GM19467 (cell line): ENCODE measurements at regions not wholly inside any gene's neighbourhood (a gene's known extent, or its start where the extent isn't known, plus 50 kb on each side); places are given as distances from the start of the nearest gene placed in this dataset.

Experiments used
- ATAC-seq: cut with Tn5 transposase; IDR thresholded peaks from one replicate; pipeline ENCODE4 v1.9.1; 2021; ENCODE audit warnings: mild to moderate bottlenecking, moderate library complexity; ENCODE audit not compliant: unreplicated experiment

DNA sequence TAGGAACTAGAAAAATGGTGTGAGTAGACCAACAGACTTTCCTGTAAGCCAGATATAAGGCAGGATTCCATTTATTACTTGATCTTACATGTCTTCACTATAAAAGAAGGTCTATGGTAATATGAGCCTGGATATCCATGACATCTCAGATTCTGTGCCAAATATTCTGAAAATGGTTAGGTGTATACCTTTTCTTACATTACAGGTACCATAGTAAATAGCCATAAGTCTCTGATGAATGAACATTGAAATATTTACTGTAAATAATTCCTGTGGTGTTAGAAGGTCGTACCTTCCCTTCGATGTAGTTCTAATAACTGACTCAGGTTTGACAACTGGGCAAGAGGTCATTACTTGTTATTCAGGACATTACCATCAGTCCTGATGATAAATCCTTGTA lies 657.9 kb downstream of the BRINP3 start:
- no peak for ATAC-seq

GRCh38 chr1:189821833-189822232 lies 655.8 kb downstream of the BRINP3 start:
- ATAC-seq = no peak

GRCh38 chr1:189834813-189835212 lies 642.9 kb downstream of the BRINP3 start:
- ATAC-seq = no peak

- no peak for ATAC-seq
Observed at GRCh38 chr1:189847613-189848012, 630.1 kb downstream of the BRINP3 start.

GRCh38 chr1:189851806-189852367 lies 625.8 kb downstream of the BRINP3 start:
- ATAC-seq = no peak

- peak; percentile 46 for ATAC-seq
Observed at GRCh38 chr1:189859385-189859977, 618.2 kb downstream of the BRINP3 start.

DNA sequence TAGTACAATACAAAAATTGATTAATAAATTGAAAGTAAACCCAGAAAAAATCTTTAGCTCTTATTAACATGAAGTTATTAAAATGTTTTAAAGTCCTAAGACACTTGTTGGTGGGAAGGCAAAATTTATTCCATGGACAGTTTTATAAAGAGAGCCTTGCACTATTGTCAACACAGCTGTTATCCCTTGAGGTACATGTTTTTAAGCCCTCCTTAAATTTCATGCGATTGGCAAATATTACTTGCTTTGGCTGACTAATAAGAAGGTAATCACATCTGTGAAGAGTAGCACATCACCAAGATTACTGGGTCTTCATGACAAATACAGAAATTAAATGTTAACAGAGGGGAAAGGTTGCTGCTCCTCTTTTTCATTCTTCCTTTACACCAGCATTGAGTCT lies 611.1 kb downstream of the BRINP3 start:
- no peak for ATAC-seq

GRCh38 chr1:189868021-189868420 lies 609.6 kb downstream of the BRINP3 start:
- ATAC-seq = no peak

GRCh38 chr1:189874715-189875435 lies 602.8 kb downstream of the BRINP3 start:
- ATAC-seq = no peak

DNA sequence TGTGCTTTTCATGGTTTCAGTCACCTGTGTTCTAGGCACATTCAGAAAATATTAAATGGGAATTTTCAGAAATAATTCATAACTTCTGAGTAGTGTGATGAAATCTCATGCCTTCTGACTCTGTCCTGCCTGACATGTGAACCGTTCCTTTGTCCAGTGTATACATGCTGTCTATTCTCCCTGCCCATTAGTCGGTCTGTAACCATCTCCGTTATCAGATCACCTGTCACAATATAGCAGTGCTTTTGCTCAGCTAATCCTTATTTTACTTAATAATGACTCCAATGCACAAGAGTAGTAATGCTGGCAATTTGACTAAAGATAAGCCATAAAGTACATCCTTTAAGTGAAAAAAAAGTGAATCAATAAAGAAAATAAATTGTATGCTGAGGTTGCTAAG lies 597.5 kb downstream of the BRINP3 start:
- ATAC-seq = no peak

GRCh38 chr1:189899686-189900425 lies 577.8 kb downstream of the BRINP3 start:
- no peak for ATAC-seq

GRCh38 chr1:189904509-189904908 lies 573.2 kb downstream of the BRINP3 start:
- no peak for ATAC-seq

DNA sequence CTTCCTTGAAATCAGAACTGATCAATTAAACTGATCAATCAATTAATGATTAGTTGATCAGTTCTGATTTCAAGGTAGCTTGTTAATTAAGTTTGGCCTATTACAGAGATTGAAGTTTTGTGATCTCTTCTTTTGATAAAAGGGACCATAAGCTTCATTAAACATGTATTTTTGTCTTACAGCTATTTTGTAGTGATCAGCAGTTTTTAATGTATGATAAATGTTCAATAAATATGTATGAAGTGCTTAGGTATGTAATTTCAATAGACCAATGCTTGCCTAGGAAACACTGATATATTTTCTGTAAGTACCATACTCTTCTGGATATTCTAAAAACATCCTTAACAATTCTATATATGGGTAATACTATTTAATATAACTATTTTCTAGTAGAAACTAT lies 569.6 kb downstream of the BRINP3 start:
- no peak for ATAC-seq

GRCh38 chr1:189921613-189922012 lies 556.1 kb downstream of the BRINP3 start:
- ATAC-seq = no peak

DNA sequence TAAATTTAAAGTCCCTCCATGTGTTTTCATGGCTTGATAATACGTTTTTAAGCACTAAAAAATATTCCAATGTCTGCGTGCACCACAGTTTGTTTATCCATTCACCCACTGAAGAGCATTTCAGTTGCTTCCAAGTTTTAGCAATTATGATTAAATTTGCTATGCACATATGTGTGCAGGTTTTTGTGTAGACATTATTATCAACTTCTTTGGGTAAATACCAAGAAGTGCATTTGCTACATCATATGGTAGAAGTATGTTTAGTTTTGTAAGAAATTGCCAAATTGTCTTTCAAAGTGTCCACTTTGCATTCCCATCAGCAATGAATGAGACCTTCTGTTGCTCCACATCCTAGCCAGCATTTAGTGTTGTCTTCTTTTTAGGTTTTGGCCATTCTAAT lies 550.0 kb downstream of the BRINP3 start:
- ATAC-seq = no peak

DNA sequence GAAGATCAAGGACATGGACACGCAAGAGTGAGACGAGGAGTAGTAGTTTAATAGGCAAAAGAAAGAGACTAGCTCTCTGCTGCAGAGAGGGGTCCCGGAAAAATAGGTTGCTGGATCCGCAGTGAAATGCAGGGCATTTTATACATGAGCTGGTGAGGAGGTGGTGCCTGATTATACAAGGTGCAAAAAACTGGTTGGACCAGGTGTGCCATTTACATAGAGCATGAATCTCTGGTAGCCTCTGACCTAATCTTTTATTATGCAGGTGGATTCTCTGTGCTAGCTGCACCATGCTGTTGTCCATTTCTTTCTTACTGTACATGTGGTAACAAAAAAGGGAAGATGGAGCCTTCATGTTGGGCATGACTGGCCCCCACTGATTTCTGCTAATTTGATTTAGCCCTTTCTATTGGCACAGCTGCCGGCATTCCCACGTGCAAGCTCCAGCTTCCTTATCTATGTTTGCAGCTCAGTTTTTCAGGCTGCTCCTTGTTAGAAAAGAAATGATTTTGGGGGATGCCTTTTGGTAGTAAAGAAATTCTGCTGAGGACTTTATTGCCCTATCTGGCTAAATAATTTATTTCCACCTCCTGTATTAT lies 548.1 kb downstream of the BRINP3 start:
- no peak for ATAC-seq

DNA sequence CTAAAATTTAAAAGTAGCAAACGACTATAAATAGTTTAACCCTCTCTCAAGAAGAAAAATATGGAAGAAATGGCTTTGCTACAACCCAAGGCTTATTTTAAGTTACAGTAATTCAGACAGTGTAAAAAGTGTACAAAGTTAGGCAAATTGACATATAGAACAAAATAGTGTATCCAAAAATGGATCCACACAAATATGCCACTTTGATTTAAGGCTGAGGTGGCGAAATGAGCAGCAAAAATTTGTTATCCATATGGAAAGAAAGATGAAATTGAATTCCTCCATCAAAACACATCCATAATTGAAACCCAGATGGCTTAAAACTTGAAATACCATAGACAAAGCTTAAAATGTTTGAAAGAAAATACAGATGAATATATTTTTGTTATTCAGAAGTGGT lies 540.8 kb downstream of the BRINP3 start:
- ATAC-seq = no peak

GRCh38 chr1:189939967-189940366 lies 537.7 kb downstream of the BRINP3 start:
- ATAC-seq = no peak

GRCh38 chr1:189941922-189942321 lies 535.7 kb downstream of the BRINP3 start:
- ATAC-seq = no peak

- no peak for ATAC-seq
Observed at GRCh38 chr1:189958756-189959155, 518.9 kb downstream of the BRINP3 start.

DNA sequence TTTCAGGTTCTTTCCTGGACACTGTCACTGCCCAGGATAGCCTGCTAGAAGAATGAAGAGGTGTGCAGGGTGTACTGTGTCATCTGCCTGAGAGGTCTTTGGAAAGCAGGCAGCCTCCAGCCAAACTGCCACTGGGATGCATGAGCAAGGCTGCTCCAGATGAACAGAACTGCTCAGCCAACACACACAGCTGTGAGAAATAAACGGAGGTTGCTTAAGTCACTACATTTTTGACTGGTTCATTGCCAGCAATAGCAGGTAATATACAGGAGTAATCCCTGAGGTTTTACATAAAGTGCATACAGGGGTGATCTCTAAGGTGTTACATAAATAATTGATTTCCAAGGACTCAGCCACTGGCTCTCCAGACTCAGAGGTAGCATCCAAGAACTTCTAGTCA lies 516.9 kb downstream of the BRINP3 start:
- ATAC-seq = no peak
